ENCODE measurements at regions not wholly inside any gene's neighbourhood (a gene's known extent, or its start where the extent isn't known, plus 50 kb on each side); places are given as distances from the start of the nearest gene placed in this dataset.

- TF ChIP-seq, protein P1, sequence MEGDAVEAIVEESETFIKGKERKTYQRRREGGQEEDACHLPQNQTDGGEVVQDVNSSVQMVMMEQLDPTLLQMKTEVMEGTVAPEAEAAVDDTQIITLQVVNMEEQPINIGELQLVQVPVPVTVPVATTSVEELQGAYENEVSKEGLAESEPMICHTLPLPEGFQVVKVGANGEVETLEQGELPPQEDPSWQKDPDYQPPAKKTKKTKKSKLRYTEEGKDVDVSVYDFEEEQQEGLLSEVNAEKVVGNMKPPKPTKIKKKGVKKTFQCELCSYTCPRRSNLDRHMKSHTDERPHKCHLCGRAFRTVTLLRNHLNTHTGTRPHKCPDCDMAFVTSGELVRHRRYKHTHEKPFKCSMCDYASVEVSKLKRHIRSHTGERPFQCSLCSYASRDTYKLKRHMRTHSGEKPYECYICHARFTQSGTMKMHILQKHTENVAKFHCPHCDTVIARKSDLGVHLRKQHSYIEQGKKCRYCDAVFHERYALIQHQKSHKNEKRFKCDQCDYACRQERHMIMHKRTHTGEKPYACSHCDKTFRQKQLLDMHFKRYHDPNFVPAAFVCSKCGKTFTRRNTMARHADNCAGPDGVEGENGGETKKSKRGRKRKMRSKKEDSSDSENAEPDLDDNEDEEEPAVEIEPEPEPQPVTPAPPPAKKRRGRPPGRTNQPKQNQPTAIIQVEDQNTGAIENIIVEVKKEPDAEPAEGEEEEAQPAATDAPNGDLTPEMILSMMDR (IDR thresholded peaks at IDR 0.05; ENCODE audit: low read depth, low read length): no peak
- TF ChIP-seq POLR2A (IDR thresholded peaks at IDR 0.05; ENCODE audit: extremely low read depth, insufficient read length) (no peak), MYC (IDR thresholded peaks at IDR 0.05; ENCODE audit: low read depth, low read length) (no peak)
Measured at GRCh38 chr1:200265881-200266280, 144.0 kb downstream of the ZNF281 start.
